Epidermal melanocyte (primary cell): ENCODE measurements at regions not wholly inside any gene's neighbourhood (a gene's known extent, or its start where the extent isn't known, plus 50 kb on each side); places are given as distances from the start of the nearest gene placed in this dataset.
"Not testable (repeated sequence)": the region's sequence is repeated elsewhere in the genome, so short reads cannot be mapped to it uniquely, and the experiment has no call there.

ENCODE experiments used
- DNase-seq: peaks from one replicate; pipeline ENCODE4 v3.0.0; 2011; ENCODE audit warnings: low spot score; ENCODE audit not compliant: insufficient read length

- DNase-seq: no peak
Measured at GRCh38 chr1:88324899-88325298, 359.2 kb upstream of the PKN2 start.

- DNase-seq: no peak
Measured at GRCh38 chr1:88327391-88328267, 356.4 kb upstream of the PKN2 start.

- DNase-seq: no peak
Measured at GRCh38 chr1:88330201-88330600, 353.9 kb upstream of the PKN2 start.

- DNase-seq: no peak
Measured at GRCh38 chr1:88333086-88333695, 350.9 kb upstream of the PKN2 start.

- DNase-seq: no peak
Measured at GRCh38 chr1:88341447-88341846, 342.6 kb upstream of the PKN2 start.

- DNase-seq: not testable (repeated sequence)
Measured at GRCh38 chr1:88342081-88342480, 342.0 kb upstream of the PKN2 start.

- DNase-seq: no peak
Measured at GRCh38 chr1:88350648-88351047, 333.4 kb upstream of the PKN2 start.

GRCh38 chr1:88351960-88352359 is 332.1 kb upstream of the PKN2 start:
- no peak for DNase-seq

- no peak for DNase-seq
Measured at GRCh38 chr1:88354256-88354655, 329.8 kb upstream of the PKN2 start.

- no peak for DNase-seq
Measured at GRCh38 chr1:88357729-88358128, 326.3 kb upstream of the PKN2 start.

- no peak for DNase-seq
Measured at GRCh38 chr1:88371436-88372023, 312.5 kb upstream of the PKN2 start.

- no peak for DNase-seq
Measured at GRCh38 chr1:88375977-88376376, 308.1 kb upstream of the PKN2 start.

GRCh38 chr1:88376421-88376820 is 307.7 kb upstream of the PKN2 start:
- no peak for DNase-seq

- DNase-seq: no peak
Measured at GRCh38 chr1:88378560-88378959, 305.5 kb upstream of the PKN2 start.

- no peak for DNase-seq
Measured at GRCh38 chr1:88394958-88395357, 289.1 kb upstream of the PKN2 start.

- no peak for DNase-seq
Measured at GRCh38 chr1:88398338-88398737, 285.7 kb upstream of the PKN2 start.

- no peak for DNase-seq
Measured at GRCh38 chr1:88399690-88400089, 284.4 kb upstream of the PKN2 start.

GRCh38 chr1:88401313-88401712 is 282.8 kb upstream of the PKN2 start:
- DNase-seq: no peak

- DNase-seq: no peak
Measured at GRCh38 chr1:88404582-88404981, 279.5 kb upstream of the PKN2 start.

- DNase-seq: no peak
Measured at GRCh38 chr1:88407248-88407647, 276.8 kb upstream of the PKN2 start.

GRCh38 chr1:88421997-88422396 is 262.1 kb upstream of the PKN2 start:
- no peak for DNase-seq

GRCh38 chr1:88433556-88433955 is 250.5 kb upstream of the PKN2 start:
- DNase-seq: no peak

GRCh38 chr1:88434836-88435235 is 249.2 kb upstream of the PKN2 start:
- no peak for DNase-seq
